Amniotic epithelial cell (primary cell): ENCODE measurements at regions not wholly inside any gene's neighbourhood (a gene's known extent, or its start where the extent isn't known, plus 50 kb on each side); places are given as distances from the start of the nearest gene placed in this dataset.
A peak's percentile ranks its signal among the peaks of the same experiment; 100 is the strongest.
"Not testable (repeated sequence)": the region's sequence is repeated elsewhere in the genome, so short reads cannot be mapped to it uniquely, and the experiment has no call there.

ENCODE experiments used
- DNase-seq: peaks from one replicate; pipeline ENCODE4 v3.0.0-alpha.2; 2010; ENCODE audit warnings: low read depth

DNA sequence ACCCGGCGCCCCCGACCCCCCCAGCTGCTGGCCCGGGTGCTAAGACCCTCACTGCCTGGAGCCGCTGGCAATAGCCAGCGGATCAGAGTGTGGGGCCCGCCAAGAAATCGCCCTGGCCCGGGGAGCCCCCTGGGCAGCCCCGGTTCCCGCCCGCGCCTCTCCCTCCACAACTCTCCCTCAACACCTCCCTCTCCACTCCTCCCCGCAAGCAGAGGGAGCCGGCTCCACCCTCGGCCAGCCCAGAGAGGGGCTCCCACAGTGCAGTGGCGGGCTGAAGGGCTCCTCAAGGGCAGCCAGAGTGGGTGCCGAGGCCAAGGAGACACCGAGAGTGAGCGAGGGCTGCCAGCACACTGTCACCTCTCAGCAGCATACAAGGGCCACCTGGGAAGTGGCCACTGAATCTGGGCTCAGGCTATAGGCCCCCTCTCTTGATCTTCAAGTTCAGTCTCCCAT is 385.5 kb downstream of the SEC14L1 start:
- DNase-seq = no peak

DNA sequence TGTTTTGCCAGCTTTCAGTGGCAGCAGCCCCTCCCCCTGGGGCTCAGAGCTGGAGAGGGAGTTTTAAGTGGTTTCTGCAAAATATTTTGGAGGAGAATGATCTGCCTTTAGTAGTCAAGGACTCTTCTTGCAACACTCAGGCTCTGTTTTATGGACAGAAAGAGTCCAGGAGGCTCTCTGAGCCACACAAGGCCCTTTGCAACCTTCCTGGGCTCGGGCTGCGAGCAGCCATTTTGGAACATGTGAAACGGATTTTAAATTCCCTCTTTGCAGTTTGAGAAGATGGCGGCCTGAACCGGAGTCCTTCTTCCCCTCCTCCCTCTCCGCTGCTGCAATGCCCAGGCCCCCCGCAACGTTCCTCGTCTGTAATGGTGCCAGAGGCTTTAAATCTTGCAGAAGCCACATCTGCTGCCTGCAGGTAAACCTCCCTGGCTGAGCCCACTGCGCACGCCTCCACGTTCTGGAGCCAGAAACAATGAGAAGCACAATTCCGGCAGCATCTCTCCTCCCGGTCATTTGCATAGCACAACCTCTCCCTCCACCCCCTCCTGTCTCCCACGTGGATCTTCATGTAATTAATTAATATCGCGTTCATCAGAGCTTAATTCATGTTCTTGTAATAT is 386.1 kb downstream of the SEC14L1 start:
- no peak for DNase-seq

DNA sequence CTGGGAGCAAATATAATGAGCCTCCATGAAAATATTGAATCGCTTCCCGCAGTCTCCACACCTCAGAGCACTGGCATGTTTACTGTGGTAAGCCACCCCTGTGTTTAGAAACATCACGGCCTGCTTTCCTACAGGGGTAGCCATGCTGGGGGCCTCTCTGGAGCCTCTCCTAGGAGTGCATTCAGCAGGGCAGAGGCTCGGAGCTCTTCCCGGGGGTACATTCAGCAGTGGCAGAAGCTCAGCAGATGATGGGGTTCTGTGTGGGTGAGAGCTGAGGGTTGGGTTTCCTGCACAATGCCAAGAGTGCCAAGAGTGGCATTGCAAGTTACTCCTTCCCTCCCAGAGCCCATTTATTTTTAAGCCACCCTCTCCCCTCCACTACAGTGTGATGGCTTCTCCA is 386.6 kb downstream of the SEC14L1 start:
- DNase-seq = no peak

DNA sequence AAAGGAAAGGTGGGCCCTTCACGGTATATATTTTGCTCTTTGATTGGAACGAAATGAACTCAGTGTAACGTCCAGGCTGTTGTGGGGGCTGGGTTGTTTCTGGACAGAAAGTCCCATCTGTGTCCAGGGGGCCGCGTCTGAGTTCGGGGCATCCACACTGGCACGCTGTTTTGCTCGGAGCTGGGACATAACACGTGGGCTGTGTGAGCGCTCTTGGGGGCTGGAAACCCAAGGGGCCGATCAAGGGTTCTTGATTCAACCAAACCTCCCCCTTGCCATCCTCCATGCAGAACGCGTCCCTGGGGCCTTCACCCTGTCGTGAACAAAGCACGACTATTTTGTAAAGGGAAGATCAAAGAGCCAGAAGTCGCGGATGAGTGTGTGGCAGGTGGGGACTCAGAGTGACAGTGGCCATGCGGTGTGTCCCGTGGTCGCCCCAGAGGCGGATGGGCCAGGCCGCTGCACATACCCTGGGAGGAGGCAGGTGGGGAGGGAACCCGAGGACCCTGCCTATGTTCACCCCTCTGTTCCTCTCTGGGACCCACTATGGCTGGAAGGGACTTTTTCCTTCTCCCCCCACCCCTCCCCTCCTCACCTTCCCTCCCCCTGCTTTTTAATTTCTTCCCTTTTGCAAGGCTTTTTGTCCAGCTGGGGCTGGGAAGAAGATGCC is 387.2 kb downstream of the SEC14L1 start:
- DNase-seq = no peak

DNA sequence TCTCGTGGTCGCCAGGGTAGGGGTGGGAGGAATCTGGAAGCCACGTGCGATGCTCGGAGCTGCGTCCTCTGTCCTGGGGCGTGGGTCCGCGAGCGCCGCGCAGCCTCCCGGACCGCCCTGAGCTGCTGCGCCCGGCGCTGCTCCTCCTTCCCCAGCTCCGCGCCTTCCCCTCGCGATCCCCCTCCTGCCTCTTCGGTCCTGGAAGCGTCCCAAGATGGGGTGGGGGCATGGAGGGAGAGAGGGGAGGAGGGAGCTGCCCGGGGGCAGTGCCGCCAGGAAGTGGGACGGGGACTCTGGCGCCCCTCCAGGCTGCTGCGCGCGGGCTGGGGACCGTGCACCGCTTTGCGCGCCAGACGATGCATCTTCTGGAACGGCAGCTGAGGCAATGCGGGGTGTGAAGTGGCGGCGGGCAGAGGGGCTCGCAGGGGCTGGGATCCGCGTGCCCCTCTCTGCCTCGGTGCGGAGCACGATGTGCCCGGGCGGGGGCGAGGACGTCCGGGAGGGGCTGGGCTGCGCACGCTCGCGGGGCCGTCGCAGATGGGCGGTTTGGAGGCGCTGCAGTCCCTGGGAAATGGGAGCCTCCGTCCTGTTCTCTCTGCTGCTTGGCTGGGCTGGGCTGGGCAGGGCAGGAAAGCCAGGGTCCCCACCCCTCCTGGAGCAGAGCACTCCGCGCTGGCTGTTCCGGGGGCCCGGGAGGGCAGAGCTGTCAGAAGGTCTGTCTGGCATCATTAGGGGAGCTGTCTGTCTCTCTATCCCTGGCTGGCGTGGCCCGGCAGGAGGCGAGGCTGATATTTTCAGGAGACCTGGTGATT is 388.0 kb downstream of the SEC14L1 start:
- no peak for DNase-seq

DNA sequence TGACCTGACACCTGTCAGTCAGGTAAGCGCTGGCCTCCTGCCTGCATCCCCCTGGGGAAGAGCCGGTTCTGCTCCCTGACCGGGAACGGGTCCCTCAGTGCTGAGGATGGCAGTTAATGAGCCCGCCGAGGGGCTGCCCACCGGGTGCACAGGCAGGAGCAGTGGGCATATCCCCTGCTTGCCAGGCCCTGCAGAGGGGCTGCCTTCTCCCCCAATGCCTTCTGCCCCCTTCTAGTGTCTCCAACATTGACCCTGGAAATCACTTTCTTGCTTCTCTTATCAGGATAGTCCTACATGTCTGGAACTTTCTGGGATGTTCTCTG is 388.5 kb downstream of the SEC14L1 start:
- DNase-seq = no peak

DNA sequence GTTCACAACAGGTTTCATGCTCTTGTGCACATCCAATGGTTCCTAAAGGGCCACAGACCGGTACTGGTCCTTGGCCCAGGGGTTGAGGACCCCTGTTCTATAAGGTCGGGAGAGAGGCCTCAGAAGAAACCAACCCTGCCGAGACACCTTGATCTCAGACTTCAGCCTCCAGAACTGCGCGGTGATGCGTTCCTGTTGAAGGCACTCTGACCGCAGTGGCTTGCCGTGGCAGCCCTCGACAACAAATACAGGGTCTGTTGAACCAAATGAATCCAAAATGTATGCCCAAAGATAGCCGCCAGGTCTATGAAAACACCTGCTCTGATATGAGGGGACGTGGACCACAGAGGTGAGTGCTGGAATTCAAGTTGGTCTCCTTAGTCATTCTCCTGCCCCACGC is 389.8 kb downstream of the SEC14L1 start:
- DNase-seq = no peak

DNA sequence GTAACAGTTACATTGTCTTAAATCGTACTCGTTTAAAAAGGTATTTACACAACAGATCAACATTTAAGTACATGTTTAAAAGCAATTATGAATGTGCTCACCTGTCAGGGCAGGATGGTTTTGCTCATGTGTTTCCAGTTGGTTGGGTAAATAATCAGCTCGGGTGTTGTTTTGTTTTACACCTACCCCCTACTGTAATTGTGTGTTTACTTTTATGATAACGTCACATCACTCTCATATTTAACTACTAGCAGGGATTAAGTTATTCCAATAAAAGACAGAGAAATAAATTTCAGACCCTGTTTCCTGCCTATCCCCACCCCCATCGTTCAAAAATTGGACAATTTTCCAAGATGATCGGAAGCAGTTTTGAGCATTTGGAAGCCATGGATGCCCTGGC is 390.2 kb downstream of the SEC14L1 start:
- no peak for DNase-seq

DNA sequence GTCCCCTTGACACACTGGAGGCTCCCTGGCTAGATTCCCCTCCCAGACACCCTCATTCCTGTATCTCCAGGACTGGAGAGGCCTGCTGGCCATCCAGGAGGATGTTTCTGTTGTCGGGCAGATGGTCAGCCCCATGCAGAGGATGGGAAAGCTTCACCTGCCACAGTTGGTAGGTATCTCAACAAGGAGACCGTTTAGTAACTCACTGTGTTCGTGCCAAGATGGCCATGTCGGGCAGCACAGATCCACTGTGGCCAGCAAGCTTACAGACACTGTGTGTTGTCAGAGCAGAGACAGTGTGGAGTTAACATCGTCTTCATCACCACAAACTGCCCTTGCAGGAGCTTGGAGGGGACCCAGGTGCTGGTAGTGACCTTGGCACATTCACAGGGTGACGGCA is 390.9 kb downstream of the SEC14L1 start:
- DNase-seq = no peak

DNA sequence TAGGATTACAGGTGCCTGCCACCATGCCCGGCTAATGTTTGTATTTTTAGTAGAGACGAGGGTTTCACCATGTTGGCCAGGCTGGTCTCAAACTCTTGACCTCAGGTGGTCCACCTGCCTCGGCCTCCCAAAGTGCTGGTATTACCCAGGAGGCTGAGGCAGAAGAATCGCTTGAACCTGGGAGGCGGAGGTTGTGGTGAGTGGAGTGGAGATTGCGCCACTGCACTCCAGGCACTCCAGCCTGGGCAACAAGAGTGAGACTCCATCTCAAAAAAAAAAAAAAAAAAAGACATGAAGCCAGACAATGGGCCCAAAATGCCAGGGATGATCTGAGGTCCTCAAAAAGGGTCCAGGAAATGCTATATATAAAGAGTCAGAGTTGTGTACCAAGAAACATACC is 392.9 kb downstream of the SEC14L1 start:
- DNase-seq = not testable (repeated sequence)

DNA sequence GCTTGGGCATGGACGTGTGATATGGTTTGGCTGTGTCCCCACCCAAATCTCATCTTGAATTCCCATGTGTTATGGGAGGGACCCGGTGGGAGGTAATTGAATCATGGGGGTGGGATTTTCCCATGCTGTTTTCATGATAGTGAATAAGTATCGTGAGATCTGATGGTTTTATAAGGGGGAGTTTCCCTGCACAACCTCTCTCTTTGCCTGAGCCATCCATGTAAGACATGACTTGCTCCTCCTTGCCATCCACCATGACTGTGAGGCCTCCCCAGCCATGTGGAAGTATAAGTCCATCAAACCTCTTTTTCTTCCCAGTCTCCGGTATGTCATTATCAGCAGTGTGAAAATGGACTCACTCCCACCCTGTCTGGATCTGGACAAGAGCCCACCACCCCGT is 393.4 kb downstream of the SEC14L1 start:
- DNase-seq = no peak

DNA sequence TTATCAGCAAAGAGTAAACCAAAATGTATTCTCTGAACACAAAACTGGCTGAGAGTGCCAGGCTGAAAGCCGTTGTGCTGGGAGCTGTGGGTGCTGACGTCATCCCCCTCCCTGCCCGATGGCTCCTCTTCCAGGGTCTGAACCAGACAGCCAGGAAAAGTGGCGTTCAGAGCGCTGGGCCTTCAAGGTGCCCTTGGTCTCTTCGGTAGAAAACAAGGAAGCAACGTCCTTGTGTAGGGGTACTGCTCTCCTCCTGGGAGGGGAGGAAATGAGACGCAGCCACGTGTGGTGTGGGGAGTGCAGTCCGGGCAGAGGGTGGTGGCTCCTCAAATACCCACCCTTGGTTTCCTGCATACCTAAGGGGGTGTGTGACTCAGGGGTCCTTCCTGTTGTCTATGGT is 394.7 kb downstream of the SEC14L1 start:
- DNase-seq = peak; percentile 41

DNA sequence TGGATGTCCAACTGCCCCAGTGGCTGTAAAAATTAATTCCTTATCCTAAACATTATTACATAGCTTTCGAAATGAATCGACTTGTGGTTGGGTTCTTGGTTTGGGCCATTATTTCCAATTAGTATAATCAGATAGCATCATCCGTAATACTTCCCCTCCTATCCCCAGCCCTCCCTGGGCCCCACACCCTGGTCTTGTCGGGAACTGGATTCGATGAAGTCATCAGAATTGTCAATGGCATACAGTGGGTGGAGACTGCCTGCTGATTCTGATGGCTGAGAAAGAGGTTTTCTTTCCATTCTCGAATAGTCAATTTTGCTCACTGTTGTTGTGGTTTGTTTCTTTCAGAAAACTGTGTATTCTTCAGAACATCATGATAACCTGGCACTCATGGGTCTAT is 395.1 kb downstream of the SEC14L1 start:
- peak; percentile 6 for DNase-seq

DNA sequence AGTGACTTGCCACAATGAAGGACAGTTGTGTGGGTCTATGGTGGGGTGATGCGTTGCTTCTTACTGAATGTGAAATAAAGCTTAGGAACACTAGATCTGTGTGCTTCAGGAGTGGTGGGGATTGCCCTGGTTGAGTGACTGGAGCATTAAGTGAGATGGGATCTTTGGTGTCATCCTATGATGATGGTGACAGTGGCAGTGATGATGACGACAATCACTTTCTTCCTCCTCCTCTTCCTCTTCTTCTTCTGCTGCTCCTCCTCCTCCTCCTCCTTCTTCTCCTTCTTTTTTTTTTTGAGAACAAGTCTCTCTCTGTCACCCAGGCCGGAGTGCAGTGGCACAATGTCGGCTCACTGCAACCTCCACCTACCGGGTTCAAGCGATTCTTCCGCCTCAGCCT is 396.8 kb downstream of the SEC14L1 start:
- DNase-seq = no peak

DNA sequence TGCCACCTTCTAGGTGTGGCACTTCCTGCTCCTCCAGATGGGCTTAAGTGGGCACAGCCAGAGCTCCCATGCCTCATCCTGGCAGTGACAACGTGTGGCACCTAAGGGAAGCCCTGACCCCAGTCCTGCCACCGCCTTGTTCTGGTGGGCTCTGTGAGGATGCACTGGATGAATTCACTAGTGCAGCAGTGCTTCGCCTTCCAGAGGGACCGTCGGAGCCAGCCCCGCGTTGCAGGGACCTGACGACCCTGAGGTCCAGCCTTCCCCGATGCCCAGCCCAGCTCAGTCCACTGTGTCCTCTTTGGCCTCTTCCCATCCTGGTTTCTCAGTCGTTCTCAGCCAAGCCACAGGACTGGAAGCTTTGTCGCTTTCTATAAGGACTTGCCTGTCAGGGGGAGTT is 399.8 kb downstream of the SEC14L1 start:
- DNase-seq = no peak

DNA sequence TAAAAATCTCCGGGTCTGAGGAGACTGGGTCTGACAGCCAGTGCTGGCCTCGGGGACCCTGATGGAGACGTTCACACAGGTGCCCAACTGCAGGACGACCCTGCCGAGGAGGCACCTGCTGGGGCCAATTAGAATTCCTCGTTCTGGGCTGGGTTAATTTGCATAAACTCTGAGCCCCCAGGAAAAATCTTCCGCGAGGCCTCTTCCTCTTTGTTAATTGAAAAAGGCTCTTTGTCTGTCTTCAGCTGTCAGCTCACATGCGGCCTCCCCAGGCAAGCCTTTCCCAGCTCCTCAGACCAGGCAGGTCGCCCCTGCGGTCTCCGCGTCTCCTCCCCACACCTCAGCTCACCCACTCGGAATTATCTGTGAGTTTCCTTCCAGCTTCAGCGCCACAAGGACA is 400.2 kb downstream of the SEC14L1 start:
- DNase-seq = no peak

DNA sequence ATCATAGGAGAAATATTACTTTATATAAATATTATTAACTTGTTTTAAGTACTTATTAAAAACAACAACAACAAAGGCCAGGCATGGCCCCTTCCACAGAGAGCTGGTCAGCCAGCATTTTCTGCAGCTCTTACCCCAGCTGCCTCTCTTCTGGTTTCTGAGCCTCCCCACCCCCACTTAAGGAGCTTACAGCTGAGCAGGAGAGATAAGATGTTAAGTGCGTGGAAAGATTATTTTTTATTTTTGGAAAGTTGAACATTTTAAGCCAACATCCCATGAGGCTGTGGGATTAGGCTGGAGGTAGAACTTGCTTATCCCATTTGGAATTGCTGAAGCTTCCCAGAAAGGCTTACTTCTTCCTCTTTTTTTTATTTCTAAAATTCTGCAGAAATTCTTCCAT is 401.2 kb downstream of the SEC14L1 start:
- DNase-seq = peak; percentile 7

DNA sequence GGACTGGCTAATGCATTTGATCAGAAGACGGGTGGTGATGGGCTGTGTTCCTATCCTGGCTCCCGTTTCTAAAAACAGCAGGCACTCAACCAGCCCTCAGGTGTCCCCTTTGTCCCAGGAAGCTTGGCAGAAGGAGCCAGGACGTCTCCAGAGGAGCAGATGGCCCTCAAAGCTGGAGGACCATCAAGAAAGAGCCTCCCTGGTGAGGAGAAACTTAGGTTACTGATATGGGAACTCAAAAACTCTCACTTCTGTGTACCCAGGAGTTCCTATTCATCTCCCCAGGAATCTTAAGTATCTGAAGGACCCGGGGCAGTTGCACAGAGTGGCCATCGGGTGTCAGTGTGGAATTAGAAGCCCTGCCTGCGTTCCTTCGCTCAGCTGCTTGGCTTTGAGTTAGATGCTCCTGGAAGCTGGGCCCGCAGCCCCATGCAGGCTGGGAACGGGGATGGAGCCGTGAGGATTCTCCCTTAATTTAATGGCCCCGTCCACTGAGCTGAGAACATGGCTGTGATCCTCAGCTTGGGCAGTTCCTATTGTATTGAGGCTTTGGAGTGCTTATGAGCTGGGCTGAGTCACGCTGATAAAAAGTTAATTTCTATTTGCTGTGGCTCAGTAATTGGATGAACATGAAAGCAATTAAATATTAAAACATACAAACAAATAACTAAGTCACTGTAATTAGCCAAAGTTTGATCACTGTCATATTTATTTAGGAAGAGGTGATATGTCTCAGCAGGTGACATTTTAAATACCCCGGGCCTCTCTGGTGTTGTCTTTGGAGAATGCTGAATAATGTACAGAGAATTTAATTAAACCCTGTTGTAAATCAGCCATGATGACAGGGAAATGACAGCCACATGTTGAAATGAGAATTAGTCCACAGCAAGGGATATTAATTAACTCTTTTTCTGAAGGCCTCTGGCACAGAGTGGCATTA is 402.1 kb downstream of the SEC14L1 start:
- peak; percentile 69 for DNase-seq

DNA sequence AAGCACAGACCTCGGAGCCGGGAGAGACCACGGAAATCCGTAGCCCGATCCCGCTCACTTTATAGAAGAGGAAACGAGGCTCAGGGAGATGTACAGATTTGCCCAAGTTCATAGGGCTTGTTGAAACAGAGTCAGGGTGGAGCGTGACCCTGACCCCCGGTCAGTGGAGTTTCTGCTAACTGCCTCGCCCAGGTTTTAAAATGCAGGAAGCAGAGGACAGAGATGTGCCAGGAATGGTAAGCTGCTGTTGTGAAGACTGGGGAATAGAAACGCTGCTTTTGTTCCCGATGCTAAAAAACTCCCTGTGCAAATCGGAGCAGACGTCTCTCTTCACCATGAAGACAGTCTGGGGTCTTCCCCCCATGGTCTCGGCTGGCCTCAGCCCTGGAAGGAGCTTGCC is 403.0 kb downstream of the SEC14L1 start:
- no peak for DNase-seq

DNA sequence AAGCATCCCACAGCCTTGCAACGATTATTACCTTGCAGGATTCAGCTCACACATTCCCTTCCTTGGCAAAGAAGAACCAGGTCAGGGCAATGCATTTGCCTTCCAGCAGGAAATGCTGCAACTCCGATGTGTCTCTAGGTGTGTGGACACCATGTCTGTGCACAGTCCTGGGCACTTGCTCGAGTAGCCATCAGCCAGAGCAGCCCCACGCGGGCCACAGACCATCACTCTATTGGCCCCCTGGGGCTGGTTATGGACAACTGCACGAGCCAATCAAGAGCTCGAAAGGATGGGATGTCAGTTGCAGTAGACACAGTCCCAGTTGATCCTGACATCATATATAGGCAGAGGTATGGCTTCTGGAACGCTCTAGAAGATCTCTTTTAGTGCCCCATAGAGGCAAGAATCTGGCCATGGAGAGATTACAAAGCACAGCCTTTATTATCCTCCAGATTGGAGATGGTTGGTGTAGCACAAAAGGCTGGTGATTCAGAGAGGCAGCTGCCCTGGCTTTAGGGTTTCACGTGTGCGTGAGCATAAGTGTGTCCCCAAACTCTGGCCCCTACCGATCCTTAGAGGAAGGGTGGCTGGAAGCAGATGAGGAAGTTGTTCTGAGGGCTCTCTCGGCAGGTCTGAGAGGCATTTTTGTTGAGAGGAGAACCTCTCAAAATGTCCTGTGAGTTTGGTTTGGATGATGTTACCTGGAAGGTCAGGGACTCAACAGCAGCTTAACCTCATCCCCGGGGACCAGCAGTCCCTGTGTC is 403.8 kb downstream of the SEC14L1 start:
- DNase-seq = no peak

DNA sequence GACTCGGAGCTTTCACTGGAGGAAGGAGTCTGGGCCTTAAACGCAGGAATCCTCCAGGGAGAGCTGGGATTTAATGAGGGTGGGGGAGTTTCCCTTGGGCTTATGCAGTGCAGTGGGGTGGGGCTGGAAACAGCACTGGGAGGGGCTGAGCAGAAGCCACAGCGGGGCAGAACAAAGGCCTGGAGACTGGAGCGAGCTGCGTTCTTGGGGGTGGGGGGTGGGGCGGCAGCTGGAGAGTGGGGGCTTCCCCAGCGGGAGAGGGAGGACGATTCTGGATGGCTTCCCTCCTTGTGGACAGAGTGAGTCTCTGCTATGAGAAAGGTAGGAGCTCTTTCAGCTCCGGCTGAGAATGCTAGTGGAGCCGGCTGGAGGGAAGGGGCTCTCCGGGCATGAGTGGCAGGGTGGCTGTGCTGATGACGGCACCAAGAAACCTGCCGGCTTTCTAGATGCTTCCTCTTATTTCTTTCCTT is 406.0 kb downstream of the SEC14L1 start:
- DNase-seq = peak; percentile 29
